HG03457 (cell line): ENCODE measurements at regions not wholly inside any gene's neighbourhood (a gene's known extent, or its start where the extent isn't known, plus 50 kb on each side); places are given as distances from the start of the nearest gene placed in this dataset.

Experiments
- ATAC-seq: cut with Tn5 transposase; IDR thresholded peaks from one replicate; pipeline ENCODE4 v1.9.1; 2021; ENCODE audit warnings: moderate number of reproducible peaks; ENCODE audit not compliant: unreplicated experiment

DNA sequence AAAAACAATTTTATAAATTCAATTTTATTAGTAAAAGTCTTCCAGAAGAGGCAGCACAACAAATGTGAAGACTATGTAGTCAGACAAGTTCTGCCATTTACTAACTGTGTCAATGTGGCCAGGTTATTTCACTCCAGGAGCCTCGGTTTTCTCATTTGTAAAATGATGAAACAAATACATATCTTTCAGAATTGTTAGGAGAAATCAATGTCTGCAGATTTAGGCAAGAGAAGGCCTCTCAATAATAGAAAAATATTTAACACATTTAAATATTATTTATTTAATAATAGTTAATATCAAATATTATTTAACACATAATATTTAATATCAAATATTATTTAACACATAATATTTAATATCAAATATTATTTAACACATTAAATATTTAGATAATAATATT, 75.6 kb upstream of the PTGFR start:
- no peak for ATAC-seq

DNA sequence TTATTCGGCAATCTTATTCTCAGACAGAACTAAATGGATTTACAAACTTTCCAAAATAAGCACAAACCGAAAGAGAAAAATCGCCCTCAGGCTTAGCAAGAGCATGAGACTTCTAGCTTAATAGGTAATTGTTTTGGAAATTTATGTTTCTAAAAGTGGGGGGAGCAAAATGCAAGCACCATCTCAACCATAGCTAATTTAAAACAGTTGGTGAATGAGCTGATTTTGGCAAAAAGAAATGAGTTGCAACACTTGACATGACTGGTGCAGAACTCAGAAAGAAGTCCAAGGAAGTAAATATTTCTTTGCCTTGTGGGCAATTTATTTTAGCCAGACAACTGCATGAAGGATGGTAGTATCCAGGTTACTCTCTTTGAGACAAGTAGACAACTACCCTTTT, 71.5 kb upstream of the PTGFR start:
- no peak for ATAC-seq

DNA sequence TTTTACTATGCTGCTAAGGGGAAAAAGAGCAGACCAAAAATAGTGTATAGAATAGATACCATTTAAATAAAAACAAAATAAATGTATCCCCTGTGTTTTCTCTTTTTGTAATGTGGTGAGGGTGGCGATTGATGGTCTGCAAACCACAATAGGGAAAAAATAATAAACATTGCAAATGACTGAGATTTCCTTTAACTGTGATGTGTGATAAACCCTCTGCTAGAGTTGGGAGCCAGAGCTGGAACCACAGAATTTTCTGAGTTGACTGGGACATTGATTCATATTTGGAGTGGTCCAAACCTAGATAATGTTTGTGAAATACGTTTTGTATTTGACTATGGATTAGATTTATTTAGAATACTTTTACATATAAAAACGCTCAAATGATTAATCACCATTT, 70.6 kb upstream of the PTGFR start:
- ATAC-seq: no peak

DNA sequence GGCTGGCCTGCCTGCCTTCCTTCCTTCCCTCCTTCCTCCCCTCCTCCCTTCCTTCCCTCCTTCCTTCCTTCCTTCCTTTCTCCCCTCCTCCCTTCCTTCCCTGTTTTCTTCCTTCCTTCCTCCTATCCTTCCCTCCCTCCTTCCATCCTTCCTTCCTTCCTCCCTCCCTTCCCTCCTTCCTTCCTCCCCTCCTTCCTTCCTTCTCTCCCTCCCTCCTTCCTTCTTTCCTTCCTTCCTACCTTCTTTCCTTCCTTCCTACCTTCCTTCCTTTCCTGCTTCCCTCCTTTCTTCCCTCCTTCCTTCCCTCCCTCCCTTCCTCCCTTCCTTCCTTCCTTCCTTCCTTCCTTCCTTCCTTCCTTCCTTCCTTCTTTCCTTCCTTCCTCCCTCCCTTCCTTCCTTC, 70.1 kb upstream of the PTGFR start:
- no peak for ATAC-seq

DNA sequence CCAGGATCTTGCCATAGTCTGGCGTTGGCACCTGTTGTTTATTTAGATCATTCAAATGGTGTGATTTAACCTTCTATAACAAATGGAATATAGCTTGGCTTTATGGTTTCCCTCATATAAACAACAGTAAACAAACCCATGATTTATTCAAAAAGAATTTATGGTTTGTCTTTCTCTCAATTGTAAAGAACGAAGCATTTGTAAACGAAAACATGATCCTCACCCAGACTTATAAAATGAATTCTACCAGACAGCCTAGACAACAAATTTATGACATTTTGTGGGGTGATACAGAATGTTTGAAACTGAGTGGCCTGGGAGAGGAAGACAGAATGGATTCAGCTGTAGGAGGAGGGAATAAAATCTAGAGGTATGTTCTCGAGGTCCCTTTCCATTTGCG, 66.1 kb upstream of the PTGFR start:
- ATAC-seq: no peak

DNA sequence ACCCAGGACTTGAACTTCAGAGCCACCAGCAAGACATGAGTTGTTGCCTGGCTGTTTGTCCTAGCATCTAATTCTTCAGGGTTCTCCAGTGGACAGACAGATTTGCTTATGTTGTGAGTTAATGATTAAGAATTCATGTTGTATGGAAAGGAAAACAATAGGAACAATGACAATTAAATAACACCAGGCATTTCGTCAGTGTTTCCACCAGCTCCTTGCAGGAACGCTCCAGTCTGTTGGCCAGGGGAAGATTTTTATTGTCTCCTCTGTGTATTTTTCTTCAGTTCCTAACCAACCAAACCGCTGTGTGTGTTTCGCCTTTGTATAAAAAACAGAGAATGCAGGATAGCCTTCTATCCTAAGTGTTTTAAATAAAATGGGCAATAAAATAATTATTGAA, 64.4 kb upstream of the PTGFR start:
- no peak for ATAC-seq

DNA sequence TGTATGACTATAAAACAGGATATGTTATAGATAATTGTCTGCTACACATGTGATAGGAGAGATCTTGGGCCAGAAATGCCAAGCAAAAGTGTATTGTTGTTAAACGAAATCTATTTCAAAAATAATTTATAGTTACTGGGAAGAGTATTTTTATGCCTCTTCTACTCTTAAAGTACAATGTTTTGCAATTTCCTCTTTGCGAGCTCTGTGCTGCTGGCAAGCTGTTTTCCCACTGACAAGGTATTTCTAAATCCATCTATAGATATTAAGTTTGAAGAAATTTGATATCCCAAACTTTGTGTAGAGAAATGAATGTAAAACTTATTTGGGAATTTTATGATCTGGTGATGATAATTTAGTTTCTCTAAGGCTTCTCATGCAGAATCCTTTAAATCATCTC, 63.3 kb upstream of the PTGFR start:
- no peak for ATAC-seq

DNA sequence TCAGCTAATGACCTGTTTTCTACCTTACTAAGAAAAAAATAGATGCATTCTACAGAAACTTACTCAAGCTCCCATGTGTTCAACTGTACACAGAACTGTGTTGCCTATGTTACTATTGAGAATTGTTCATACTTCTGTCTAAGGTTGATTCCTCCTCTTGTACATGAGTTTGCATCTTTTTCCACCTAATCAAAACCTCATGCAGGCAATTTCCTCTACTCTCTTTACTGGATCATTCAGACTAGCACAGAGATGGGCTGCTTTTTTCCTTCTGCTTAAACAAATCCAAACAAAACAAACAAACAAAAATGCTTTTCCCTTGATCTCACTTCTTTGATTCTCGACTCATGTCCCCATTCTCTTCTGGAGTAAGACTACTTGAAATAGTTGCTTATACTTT, 58.8 kb upstream of the PTGFR start:
- no peak for ATAC-seq

DNA sequence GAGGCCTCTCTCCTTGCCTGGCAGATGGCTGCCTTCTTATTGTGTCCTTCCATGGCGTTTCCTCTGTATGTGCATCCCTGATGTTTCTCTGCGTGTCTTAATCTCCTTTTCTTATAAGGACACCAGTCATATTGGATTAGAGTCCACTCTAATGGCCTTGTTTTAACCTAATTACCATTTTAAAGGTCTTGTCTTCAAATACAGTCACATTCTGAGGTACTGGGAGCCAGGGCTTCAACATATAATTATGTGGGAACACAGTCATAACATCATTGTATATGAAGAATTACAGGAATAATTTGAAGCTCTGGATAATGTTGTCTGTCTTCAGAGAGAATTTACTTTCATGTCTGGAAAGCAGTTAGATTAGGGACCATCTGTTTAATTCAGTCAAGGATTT, 56.4 kb upstream of the PTGFR start:
- ATAC-seq: no peak

DNA sequence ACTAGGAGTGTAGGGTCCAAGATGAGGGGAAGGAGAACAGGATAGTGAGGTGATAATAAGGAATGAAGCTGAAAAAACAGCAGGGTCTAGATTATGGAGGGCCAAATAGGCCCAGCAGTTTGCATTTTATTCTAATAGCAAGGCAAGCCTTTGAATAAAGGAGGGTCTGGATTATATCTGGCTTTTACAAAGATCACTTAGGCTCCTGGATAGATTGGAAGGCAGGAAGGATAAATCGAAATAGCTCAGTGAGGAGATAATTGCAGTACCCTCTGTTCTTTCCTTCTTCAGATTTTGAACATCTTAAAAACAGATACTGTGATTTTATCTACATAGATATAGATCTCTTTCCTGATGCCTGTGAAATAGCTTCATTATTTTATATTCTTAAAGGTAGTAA, 53.8 kb upstream of the PTGFR start:
- ATAC-seq: no peak

DNA sequence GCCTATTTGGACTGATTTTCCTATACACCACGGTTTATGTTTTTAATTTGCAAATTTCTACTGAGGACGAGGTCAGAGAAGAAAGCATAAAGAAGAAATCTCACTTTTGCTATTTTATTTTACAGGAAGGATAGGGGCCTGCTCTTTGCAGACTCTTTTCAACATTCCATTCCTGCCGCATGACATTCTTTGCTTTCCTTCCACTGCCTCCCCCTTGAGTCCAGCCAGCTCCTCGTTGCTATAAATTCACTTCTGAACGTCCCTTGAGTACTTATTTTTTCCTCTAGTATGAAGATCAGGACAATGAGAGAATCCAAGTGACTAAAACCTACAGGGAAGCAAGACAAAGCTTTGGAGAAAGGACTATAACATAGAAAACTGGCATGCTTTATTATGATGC, 53.4 kb upstream of the PTGFR start:
- no peak for ATAC-seq

DNA sequence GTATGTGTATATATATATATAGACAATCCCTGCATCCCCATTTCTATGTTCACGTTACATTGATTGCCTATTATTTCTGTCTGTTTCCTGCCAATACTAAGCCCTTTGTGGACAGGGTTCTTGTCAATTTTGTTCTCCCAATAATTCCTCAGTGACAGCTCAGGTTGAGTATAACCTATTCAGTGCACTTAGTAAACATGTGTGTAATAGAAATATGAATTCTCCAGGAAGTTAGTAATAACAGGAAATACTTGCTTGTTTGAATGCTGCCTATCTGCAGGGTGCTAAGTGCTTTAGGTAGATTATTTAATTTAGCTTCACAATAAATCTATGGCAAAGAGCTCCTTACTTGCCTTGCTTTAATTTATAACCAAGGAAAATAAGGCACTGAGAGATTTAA, 52.8 kb upstream of the PTGFR start:
- ATAC-seq: no peak

DNA sequence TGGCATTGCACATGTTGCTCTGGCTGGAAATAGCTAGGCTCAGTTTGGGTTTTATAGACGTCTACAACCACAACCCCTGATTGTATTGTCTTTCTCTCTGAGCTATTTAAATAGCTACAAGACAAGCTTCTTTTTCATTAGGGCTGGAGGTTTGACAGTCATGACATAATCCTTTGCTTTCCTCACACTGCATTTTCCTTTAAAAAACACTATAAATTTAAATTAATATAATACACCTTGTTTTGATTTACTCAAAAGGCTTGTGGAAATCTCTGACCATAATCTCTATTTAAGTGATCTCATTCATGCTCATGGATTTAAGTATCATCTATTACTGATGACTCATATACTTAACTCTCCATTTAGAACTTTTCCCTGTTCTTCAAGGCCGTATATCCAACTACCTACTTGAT, 50.4 kb upstream of the PTGFR start:
- no peak for ATAC-seq
